Stimulated activated CD4-positive, alpha-beta T cell treated with anti-CD3 and anti-CD28 coated beads, TNF-alpha, amount 100 ng/mL, for 24 hours (primary cell): ENCODE measurements at regions not wholly inside any gene's neighbourhood (a gene's known extent, or its start where the extent isn't known, plus 50 kb on each side); places are given as distances from the start of the nearest gene placed in this dataset.

Experiments used
- DNase-seq, 3 experiments: peaks; one replicate each; pipeline ENCODE4 v3.0.0-alpha.2; 2020; ENCODE audit warnings: low read depth in 3 of 3

DNA sequence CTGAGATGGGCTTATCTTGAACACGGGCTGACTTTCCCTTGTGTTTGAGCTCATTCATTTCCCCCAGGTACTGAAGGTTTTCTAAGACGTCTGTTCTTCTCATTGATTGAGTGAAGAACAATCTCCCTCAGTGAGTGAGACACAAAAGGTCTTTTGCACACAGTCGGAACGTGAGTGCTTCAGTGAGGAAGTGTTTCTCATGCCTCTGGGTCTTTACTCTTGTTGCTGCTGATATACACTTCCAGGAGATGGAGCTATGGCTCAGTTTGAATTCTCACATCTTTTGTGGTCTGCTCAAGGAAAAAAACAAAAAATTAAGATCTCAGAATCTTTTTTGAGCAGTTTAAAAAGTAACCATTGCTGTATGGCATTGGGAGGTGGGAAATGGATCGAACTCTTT, 981.9 kb upstream of the TENM3 start:
- DNase-seq = no peak

DNA sequence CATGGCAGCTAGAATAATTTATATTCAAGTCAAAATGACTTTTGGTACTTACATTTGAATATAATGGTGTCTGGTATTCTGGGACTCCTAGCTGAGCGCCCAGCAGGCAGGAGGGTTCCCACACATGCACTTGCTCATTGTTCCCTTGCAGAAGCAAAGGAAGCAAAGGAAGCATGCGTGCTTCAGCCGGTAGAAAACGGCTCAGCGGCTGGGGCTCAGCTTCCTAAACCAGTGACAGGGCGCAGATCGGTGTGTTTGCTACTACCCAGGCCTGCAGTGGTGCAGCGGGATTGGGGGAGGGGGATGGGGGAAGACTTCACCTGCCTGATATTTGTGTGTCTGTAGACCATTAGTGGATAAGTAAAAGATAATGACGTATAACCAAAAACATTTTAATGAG, 978.3 kb upstream of the TENM3 start:
- DNase-seq = no peak

DNA sequence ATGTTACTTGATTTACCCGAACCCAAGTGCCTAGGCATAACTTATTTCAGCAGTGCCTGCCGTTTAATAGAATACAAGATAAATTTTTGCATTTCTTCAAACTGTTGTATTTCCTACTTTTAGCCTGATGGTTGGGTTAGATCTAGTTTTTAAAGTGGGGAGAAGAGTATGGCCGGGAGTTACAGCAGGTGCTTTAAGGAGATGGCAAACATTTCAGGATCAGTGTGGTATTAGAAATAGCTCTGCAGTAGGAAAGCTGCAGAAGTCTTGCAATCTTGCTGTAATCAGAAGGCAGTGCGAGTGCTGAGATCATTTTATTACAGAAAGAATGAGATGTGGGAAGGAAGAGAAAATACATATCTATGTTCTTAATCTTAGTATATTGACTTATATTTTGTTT, 977.8 kb upstream of the TENM3 start:
- DNase-seq = no peak

DNA sequence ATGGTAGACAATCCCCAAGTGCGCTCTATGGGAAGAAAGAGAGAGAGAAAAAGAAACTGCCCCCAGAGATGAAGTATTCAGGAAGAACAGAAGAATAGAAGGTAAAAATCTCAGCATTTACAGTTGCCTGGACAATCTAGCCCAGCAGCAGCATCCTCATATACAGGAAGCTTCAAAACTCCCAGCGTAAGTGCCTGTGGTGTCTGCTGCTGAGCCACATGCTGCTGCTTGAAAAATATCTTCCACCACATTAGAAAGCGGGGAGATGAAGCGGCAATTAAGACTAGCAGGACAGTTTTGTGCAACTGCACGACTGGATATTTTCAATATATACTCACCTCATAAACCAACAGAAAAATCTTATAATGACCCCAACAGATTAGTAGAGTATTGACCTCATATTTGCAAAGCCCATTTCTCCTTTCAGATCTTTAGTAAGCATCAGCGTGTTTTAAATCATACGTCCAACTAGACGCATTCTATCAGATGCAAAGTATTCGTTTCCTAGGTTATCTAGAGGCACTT, 972.0 kb upstream of the TENM3 start:
- DNase-seq = no peak

DNA sequence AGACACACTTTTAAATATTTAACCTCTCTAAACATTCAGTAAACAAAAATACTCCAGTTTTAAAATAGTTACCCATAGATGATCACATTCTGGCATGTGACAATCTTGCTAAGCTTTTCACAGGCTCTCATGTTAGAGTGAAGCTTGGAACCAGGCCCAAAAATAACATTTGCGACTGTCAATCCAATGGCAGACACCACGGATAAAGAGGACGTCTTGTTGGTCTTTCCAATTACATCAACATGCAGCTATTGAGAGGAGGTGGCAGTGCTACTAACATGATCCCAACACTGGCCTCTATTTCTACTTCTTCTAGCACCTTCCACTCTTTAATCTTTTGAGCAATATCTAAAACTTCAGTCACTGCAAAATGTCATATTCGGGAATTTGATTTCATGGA, 970.8 kb upstream of the TENM3 start:
- no peak for DNase-seq

DNA sequence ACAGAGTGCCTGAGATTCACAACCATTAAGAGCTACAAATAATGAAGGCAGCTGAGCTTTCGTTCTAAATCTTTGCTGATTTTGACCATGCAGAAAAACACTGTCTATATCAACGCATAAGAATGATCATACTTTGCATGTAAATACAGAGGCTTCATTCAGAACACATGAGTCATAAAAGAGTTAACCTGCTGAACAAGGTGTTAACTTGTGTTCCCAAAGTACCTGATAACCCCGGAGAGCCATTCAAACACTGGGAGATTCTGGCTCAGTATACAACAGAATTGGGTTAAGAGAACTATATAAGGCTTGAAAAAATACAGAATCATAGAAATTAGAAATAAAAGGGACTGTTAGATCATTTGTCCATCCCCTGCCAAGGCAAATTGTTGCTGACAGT, 964.3 kb upstream of the TENM3 start:
- no peak for DNase-seq

DNA sequence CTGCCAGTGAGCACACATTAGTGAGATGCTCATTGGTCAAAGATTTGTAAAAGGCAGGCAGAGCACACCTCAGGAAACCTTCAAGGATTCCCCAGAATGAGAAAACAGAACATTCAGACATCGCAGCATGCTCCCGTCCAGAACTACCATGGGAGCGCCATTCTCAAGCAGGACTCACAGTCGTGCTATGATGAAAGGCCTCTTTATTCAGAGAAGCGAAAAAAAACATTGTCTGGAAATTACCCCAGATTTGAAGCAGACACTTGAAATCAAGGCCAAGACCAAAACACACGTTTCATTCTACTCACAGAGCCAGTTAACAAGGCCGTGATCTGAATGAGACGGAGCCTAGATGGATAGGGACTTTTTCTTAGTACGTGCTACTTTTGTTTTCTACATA, 961.8 kb upstream of the TENM3 start:
- DNase-seq = no peak

DNA sequence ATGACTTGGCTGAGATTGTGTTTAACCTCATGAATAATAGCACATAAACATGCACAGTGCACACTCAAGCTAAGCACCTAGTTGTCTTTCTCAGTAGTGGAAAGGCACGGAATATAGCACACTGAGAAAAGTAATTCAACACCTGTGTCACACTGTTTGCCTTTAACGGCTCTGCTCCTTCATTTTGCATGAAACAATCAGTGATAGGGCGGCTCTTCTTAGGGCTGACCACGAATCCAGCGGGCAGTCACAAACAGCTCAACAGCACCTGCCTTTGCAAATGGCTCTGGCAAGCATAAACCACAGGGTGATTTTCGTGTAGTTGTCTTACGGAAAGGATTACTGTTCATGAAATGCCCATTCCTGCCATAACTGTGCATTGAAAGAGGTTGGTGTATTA, 954.0 kb upstream of the TENM3 start:
- no peak for DNase-seq

DNA sequence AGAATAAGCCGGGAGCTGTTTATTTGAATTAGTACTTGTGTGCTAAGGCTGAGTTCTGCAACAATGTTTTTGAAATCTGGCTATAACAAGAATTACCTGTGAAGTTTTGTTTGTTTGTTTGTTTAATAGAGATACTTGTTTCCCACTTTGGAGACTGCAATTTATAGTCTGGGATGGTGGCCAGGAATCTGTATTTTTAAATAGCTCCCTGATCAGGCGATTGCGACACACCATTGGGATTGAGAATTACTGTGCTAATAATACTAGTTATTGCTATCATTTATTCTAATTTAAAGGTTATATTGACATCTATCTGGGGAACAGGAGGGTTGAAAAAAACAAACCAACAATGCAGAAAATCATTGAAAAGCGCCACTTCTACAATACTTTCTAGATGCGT, 951.6 kb upstream of the TENM3 start:
- no peak for DNase-seq

DNA sequence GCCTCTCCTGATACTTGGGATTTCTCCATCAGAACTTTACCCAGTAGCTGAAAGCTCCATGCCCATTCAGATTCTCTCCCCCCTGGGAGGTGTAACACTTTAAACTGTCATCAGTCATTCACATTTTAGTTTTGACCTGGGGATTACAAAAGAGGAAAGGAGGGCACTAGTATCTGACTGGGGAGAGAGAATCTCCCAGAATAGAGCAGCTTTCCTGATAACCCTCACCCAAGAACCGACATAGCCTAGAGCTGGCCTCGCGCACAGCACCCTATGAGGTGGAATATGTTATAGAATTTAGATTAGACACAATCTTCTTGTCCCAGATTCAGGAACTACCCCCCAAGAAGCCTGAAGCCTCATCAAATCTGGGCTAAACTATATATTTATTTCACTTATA, 950.2 kb upstream of the TENM3 start:
- DNase-seq = no peak

DNA sequence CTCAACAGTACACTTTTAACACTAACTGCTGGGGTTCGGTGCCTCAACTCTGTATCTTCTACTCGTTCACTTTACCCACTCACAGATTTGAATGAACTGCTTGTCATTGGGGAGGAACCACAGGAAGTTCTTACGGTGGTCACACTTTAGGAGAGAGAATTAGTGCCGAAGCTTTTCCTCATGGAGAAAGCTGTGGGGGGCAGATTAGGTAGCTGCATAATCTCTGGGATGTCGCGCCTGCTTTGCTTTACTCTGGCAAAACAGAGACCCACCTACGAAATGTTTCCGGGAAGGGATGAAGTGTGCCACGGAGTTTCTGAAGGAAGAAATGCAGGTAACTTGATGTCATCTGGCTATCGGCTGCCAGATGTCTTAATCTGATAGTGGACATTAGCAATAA, 949.7 kb upstream of the TENM3 start:
- DNase-seq = no peak

DNA sequence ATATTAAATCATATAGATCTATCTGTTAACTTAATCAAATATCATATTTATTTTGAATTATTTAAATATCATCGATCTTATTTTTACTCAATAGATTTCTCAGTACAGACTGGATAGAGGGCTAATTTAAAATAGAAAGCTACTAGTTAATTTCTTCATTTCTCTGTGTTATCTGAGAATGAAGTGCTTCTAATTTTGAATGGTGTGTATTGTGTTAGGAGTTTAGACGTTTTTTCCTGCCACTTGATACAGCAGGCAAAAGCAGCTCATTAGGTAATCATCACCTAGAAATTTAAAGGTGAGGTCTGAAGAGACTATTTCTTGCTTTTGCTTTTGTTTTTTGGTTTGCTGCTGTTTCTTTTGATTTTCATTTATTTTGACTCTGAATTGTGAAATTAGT, 948.8 kb upstream of the TENM3 start:
- no peak for DNase-seq

DNA sequence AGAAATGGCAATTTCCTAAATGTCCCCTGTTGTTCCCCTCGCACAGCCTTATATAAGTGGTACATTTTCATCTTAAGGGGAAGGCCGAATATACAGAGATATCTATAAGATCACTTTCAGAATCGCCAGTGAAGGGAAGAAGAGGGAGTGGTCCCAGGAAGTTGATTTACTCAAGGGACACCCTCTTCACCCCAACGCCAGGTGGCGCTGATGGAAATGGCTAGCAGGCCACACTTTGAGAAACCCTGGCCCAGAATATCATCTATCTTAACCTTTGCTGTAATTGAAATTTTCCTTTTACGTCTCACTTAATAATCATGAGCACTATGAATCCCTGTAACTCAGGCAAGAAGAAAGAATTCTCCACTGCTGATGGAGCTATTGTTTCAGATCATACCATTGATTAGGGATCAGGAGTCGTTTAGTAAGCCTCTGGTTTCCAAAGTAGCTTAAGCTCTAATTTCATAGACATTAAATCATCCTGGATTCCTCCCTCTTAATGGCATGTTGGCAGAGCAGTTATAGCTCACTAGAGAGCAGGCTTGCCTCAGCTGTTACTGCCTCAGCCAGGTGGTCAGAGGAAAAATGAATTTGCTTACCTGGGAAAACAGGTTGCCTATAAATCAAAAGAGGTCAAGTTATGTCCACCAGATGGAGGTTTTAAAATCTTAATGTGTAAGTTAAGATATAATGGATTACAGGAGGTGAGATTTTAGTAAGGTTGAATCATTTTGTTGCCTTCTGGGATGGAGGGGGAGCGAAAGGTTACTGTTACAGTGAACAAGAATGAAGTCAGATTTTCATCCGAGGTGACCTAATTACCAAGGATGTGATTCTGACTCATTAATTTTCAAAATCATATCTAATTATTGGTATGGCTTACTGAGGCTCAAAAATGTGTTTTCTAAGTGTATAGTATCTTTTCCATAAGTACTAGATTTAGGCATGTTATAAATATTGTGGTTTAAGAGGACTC, 941.2 kb upstream of the TENM3 start:
- DNase-seq = no peak

DNA sequence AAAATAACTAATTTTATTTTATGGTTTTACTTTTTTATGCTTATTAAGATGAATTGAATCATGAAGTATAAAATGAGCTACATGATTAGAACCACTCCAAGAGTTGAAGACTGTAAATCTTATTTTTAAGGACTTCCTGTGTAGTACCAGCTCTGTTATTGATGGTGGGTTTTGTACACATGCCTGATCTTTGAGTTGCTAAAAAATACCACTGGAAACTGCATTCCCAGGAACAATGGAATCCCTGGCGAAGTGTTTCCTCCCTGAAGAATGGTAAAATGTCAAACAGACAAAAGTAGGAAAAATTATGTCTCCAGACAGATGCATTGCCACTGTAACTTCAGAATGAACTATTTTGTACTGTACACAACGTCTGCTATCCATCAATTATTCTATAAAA, 935.4 kb upstream of the TENM3 start:
- DNase-seq = no peak

DNA sequence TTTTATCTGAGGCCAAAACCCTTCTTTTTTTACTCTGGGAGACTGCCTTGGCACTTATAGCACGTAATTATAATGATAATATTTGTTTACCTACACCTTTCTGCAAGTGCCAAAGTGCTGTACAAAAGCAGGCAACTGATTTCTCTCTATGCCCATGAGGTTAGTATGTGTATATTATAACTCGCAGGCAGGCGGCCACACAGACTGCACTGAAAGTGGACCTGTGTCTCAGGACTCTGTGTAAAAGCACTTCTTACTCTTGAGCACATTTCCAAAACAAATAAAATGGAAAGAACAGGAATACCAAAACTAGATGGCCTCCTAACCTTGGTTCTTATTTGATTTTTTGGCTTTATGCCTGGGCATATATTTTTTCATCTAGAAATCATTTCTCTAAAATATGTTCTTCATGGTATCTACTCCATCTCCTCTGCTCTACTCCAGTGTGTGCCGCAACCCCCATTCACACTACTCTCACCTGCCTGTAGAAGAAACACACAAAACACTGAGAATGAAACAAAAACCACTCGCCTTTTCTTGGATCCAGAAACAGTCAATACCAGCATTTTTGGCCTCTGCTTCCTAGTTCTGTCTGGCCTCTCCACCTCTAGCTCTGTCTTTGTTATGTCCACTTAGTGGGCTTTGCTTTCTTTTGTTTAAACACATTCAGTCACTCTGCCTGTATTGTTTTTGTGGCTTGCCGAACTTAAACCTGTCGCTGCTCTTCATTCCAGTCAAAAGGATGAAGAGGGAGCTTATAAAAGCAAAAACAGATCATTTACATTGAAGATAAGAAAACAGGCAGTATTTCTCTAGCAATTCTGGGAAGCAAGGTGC, 934.5 kb upstream of the TENM3 start:
- DNase-seq = no peak

DNA sequence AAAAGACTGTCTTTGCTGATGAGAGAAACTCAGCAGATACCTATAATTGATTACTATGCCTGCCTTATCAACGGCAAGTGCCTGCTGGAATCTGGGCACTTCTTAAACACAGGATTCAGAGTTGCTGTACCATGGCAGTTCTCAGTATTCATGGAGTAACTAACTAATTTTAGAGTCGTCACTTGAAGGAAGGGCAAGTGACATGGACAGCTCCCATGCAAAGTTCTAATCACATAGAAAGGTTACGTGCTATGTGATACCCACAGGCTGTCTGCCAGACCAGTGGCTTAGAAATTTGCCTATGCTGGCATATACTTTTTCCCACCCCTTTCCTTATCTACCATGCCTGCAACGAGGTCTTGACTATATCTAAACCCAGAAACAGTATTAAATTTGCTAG, 931.1 kb upstream of the TENM3 start:
- no peak for DNase-seq

DNA sequence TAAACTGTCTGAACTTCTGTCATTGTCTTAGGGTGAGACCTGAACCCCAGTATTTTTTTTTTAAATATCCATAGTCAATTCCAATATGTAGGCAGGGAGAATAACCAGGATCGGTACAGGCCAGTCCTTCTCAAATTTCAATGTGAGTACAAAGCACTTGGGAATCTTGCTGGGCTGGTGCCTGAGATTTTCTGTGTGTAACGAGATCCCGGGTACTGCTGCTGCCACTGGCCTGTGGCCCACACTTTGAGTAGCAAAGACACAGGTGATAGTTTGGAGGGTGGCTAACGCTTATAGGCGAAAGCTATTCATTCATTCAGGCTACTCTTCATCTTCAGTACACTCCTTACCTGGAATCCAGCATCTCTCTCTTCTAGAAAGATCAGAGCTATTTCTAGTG, 923.6 kb upstream of the TENM3 start:
- DNase-seq = no peak

DNA sequence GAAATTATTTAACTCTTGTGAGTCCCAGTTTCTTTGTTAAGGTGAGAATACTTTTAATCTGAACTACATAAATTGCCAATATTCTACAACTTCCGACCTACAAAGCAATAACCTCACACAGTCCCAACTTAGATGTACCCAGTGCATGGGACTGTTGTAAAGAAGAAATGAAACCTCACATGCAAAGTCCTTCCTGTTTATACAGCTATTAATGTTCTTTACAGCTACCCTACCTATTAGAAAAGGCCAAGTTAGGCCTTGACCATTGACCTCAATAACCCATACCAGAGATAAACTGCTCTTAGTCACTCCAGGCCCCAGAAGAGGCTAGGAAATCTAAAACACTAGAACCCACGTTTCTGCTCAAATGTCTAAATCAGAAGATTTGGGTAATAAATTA, 920.1 kb upstream of the TENM3 start:
- no peak for DNase-seq

DNA sequence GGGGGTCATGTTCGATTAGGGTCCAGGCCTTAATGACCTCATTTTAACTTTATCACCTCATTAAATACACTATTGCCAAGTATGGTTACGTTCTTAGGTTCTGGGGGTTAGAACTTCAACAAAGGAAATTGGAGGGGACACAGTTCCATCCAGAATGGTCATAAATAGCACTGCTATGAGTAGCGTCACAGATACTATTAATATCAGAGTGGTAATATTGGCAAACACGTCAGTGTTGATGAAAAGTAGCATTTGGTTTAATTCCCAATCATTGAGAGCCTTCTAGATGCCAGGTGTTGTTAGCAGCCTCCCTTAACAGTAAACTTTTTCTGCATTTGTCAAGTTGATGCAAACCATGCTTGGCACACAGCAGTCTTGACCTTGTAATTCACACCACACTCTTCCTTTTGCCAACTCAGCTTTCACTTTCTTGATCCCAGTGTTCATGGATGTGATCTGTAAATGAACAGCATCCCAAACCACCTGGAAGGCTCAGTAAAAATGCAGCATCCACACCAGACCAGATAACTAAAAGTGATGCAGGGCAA, 912.5 kb upstream of the TENM3 start:
- no peak for DNase-seq

DNA sequence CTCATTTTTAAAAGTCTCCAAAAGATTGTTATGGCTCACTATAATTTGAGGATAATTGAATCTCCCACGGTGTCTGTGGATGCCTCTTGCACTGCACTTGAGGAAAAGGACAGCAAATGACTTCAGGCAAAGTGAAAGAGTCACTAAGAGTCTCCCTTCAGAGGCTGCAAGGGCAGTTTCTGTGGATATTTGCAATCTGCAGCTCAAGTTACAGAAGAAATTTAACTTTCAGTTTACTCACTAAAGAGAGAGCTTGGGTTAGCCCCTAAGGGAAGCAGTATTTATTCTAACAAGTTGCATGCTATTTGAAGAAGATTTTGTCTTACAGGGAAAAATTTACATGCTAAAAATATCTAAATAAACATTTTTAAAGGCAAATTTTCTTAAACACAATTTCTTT, 912.0 kb upstream of the TENM3 start:
- DNase-seq = no peak

DNA sequence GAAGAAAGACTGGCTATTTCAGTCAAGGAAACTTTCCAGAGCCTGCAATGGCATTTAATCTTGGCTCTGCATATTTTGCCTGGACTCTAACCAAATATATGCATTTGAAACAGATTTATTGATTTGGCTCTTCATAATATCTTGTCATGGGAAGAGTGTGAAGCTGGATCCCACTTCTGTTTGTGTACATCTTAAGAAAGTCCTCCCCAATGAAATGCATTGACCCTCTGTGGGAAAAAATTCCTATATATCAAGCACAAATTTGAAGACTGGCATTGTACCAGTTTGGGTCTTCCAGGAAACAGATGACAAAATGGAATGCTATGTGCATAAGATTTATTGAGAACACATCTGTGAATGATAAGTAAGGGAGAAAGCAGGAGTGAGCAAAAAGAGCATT, 897.3 kb upstream of the TENM3 start:
- DNase-seq = no peak

DNA sequence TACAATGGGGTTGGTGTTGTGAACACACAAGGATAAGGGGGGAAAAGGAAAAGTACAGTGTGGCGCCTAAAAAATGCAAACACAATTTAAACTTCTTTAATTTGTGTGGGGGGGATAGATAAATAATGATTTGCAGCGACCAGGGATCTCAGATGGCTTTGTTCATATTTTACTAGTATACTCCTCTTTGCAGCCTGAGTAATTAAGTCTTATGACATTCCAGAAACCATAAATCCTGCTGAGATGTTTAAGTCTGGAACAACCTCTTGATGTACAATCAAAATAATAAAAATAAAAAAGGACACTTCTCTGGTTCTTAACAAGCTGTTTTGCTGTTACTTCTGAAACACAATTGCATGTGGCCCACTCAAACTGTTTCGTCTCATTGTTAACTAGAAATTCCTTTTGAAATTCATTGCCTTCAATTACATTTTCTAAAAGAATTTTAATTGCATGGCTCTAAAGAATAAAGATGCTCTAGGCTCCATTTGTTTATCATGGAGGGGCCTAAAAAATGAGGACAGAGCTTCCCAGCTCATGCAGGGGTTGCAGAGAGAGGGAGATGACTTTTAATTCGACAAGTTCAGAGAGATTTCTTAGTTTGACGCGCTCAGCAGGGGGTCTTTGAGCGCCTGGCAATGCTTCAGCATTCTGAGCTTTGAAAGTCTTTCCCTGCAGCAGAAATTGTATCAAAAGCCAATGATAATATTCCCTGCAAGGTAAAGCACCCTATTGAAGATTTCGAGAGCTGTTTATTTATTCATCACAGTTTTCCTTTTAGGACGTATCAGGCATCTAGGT, 892.4 kb upstream of the TENM3 start:
- DNase-seq = no peak
